Activated CD4-positive, alpha-beta T cell treated with anti-CD3 and anti-CD28 coated beads for 36 hours (primary cell): ENCODE measurements at regions not wholly inside any gene's neighbourhood (a gene's known extent, or its start where the extent isn't known, plus 50 kb on each side); places are given as distances from the start of the nearest gene placed in this dataset.

ENCODE experiments used
- ATAC-seq: fragments of 200-7000 bp; cut with Tn5 transposase; one replicate; pipeline ENCODE4 v1.10.0; 2021; ENCODE audit warnings: mild to moderate bottlenecking, moderate library complexity
- CTCF ChIA-PET: fragments of 350-600 bp; sonication (Branson Sonifier 250); formaldehyde crosslinking; loops from one replicate; lab custom pipeline; 2021; ENCODE audit warnings: antibody characterized with exemption; lab: Charles Lee
- POLR2A ChIA-PET: fragments of 350-600 bp; sonication (Branson Sonifier 250); formaldehyde crosslinking; loops from one replicate; lab custom pipeline; 2021; ENCODE audit warnings: antibody characterized with exemption, inconsistent platforms; lab: Charles Lee
- DNase-seq: peaks from one replicate; pipeline ENCODE4 v3.0.0-alpha.2; 2020
- H3K27ac Mint-ChIP-seq: one replicate; pipeline ENCODE4 v1.8.0; 2021; ENCODE audit warnings: mixed read lengths
- H3K27me3 Mint-ChIP-seq: one replicate; pipeline ENCODE4 v1.8.0; 2021; ENCODE audit warnings: mixed read lengths
- H3K36me3 Mint-ChIP-seq: one replicate; pipeline ENCODE4 v1.8.0; 2021; ENCODE audit warnings: low read depth, mixed read lengths
- H3K4me1 Mint-ChIP-seq: one replicate; pipeline ENCODE4 v1.8.0; 2021; ENCODE audit warnings: mixed read lengths
- H3K4me3 Mint-ChIP-seq: one replicate; pipeline ENCODE4 v1.8.0; 2021; ENCODE audit warnings: mild to moderate bottlenecking, moderate library complexity, mixed read lengths
- H3K9me3 Mint-ChIP-seq: one replicate; pipeline ENCODE4 v1.8.0; 2021; ENCODE audit warnings: low read depth, mixed read lengths
- intact Hi-C, 2 experiments: fragments of 100-400 bp; cut with DNase I in 1 of 2; cut with micrococcal nuclease in 1 of 2; formaldehyde crosslinking; loops; one replicate each; pipeline versions ENCODE4 v1.14.2 to v1.15.1; 2022 to 2024; cut with DNase I, micrococcal nuclease

- intact Hi-C loops: loop anchor here in 1 of 2 experiments (10.0 kb wide), 1 partner anchor 1851 kb away; no protein-coding TSS in a partner anchor
- no peaks in the 10 kb centered on the region for H3K9me3 Mint-ChIP-seq
- no peak overlapping the region for H3K4me3 Mint-ChIP-seq
- DNase-seq (no peak), ATAC-seq (no peak)
- H3K4me1 Mint-ChIP-seq: peaks cover 2% of the 10 kb centered on the region
- ChIA-PET CTCF (interaction anchor here (0.8 kb wide), 1 partner anchor 12 kb away, joined by 3 read pairs; no protein-coding TSS in a partner anchor), POLR2A (no interaction called here)
- H3K36me3 Mint-ChIP-seq: no peaks in the 10 kb centered on the region
- no peak overlapping the region for H3K27ac Mint-ChIP-seq
- H3K27me3 Mint-ChIP-seq: peaks cover 5% of the 10 kb centered on the region
Observed at GRCh38 chr3:66593978-66594377, 93.2 kb upstream of the LRIG1 start.

GRCh38 chr3:66597308-66597863 lies 96.6 kb upstream of the LRIG1 start:
- ChIA-PET POLR2A (no interaction called here), CTCF (interaction anchor here (0.6 kb wide), 1 partner anchor 187 kb away, joined by 3 read pairs; no protein-coding TSS in a partner anchor)
- ATAC-seq: no peak
- DNase-seq: no peak
- H3K27ac Mint-ChIP-seq: no peak overlapping the region
- H3K27me3 Mint-ChIP-seq: peaks cover 6% of the 10 kb centered on the region
- no peak overlapping the region for H3K4me3 Mint-ChIP-seq
- no peaks in the 10 kb centered on the region for H3K9me3 Mint-ChIP-seq
- H3K36me3 Mint-ChIP-seq: no peaks in the 10 kb centered on the region
- intact Hi-C loops: loop anchor here in 1 of 2 experiments (10.0 kb wide), 1 partner anchor 1847 kb away; no protein-coding TSS in a partner anchor
- H3K4me1 Mint-ChIP-seq: peaks cover 6% of the 10 kb centered on the region

- intact Hi-C loops: loop anchor here in 1 of 2 experiments (10.0 kb wide), 1 partner anchor 1847 kb away; no protein-coding TSS in a partner anchor
- H3K27me3 Mint-ChIP-seq: peaks cover 4% of the 10 kb centered on the region
- no peak for ATAC-seq
- DNase-seq: no peak
- no peak overlapping the region for H3K27ac Mint-ChIP-seq
- H3K36me3 Mint-ChIP-seq: no peaks in the 10 kb centered on the region
- CTCF ChIA-PET: no interaction called here
- no peaks in the 10 kb centered on the region for H3K9me3 Mint-ChIP-seq
- no peak overlapping the region for H3K4me3 Mint-ChIP-seq
- H3K4me1 Mint-ChIP-seq: peaks cover 14% of the 10 kb centered on the region
- POLR2A ChIA-PET: no interaction called here
Observed at GRCh38 chr3:66598168-66598567, 97.3 kb upstream of the LRIG1 start.

GRCh38 chr3:66602237-66602636 lies 101.4 kb upstream of the LRIG1 start:
- intact Hi-C loops: no loop called here
- CTCF ChIA-PET: no interaction called here
- Mint-ChIP-seq H3K9me3 (no peaks in the 10 kb centered on the region), H3K4me3 (no peak overlapping the region), H3K4me1 (peaks cover 23% of the 10 kb centered on the region), H3K27ac (no peak overlapping the region), H3K27me3 (peaks cover 3% of the 10 kb centered on the region), H3K36me3 (no peaks in the 10 kb centered on the region)
- DNase-seq (no peak), ATAC-seq (no peak)
- POLR2A ChIA-PET: no interaction called here

GRCh38 chr3:66602691-66603090 lies 101.9 kb upstream of the LRIG1 start:
- Mint-ChIP-seq H3K27me3 (peaks cover 3% of the 10 kb centered on the region), H3K9me3 (no peaks in the 10 kb centered on the region), H3K27ac (no peak overlapping the region), H3K4me3 (no peak overlapping the region), H3K4me1 (peaks cover 23% of the 10 kb centered on the region), H3K36me3 (no peaks in the 10 kb centered on the region)
- intact Hi-C loops: no loop called here
- ChIA-PET POLR2A (no interaction called here), CTCF (no interaction called here)
- no peak for ATAC-seq
- no peak for DNase-seq

- ATAC-seq (no peak), DNase-seq (no peak)
- POLR2A ChIA-PET: no interaction called here
- Mint-ChIP-seq H3K27ac (no peak overlapping the region), H3K9me3 (no peaks in the 10 kb centered on the region), H3K36me3 (no peaks in the 10 kb centered on the region), H3K27me3 (peaks cover 3% of the 10 kb centered on the region), H3K4me3 (no peak overlapping the region), H3K4me1 (peaks cover 23% of the 10 kb centered on the region)
- intact Hi-C loops: no loop called here
- CTCF ChIA-PET: no interaction called here
Observed at GRCh38 chr3:66603151-66603611, 102.4 kb upstream of the LRIG1 start.

- Mint-ChIP-seq H3K9me3 (no peaks in the 10 kb centered on the region), H3K4me3 (no peak overlapping the region), H3K36me3 (no peaks in the 10 kb centered on the region), H3K4me1 (peaks cover 23% of the 10 kb centered on the region), H3K27me3 (peaks cover 3% of the 10 kb centered on the region), H3K27ac (no peak overlapping the region)
- DNase-seq (no peak), ATAC-seq (no peak)
- intact Hi-C loops: no loop called here
- CTCF ChIA-PET: no interaction called here
- POLR2A ChIA-PET: no interaction called here
Observed at GRCh38 chr3:66604481-66604880, 103.7 kb upstream of the LRIG1 start.

GRCh38 chr3:66606126-66606525 lies 105.3 kb upstream of the LRIG1 start:
- ChIA-PET POLR2A (no interaction called here), CTCF (interaction anchor here (0.7 to 1.4 kb wide), 2 partner anchors 11 to 13 kb away, joined by 3 to 4 read pairs; no protein-coding TSS in a partner anchor)
- DNase-seq: no peak
- ATAC-seq: no peak
- Mint-ChIP-seq H3K27ac (no peak overlapping the region), H3K9me3 (no peaks in the 10 kb centered on the region), H3K4me3 (no peak overlapping the region), H3K4me1 (peaks cover 23% of the 10 kb centered on the region), H3K36me3 (no peaks in the 10 kb centered on the region), H3K27me3 (peaks cover 3% of the 10 kb centered on the region)
- intact Hi-C loops: no loop called here

- ChIA-PET POLR2A (no interaction called here), CTCF (no interaction called here)
- Mint-ChIP-seq H3K27ac (no peak overlapping the region), H3K27me3 (peaks cover 3% of the 10 kb centered on the region), H3K36me3 (no peaks in the 10 kb centered on the region), H3K4me1 (peaks cover 23% of the 10 kb centered on the region), H3K4me3 (no peak overlapping the region), H3K9me3 (no peaks in the 10 kb centered on the region)
- ATAC-seq (no peak), DNase-seq (no peak)
- intact Hi-C loops: no loop called here
Observed at GRCh38 chr3:66606868-66607267, 106.0 kb upstream of the LRIG1 start.

- Mint-ChIP-seq H3K27me3 (no peaks in the 10 kb centered on the region), H3K4me3 (no peak overlapping the region), H3K36me3 (no peaks in the 10 kb centered on the region), H3K4me1 (peaks cover 1% of the 10 kb centered on the region), H3K27ac (no peak overlapping the region), H3K9me3 (no peaks in the 10 kb centered on the region)
- CTCF ChIA-PET: interaction anchor here (0.6 kb wide), 1 partner anchor 577 kb away, joined by 5 read pairs; no protein-coding TSS in a partner anchor
- intact Hi-C loops: no loop called here
- ATAC-seq (no peak), DNase-seq (no peak)
- POLR2A ChIA-PET: no interaction called here
Observed at GRCh38 chr3:66609660-66610561, 109.1 kb upstream of the LRIG1 start.

GRCh38 chr3:66610562-66610909 lies 109.7 kb upstream of the LRIG1 start:
- intact Hi-C loops: no loop called here
- no peak for ATAC-seq

More at GRCh38 chr3:66610562-66610909, 109.7 kb upstream of the LRIG1 start:
- Mint-ChIP-seq H3K4me3 (no peak overlapping the region), H3K4me1 (peaks cover 4% of the 10 kb centered on the region), H3K27ac (no peak overlapping the region), H3K9me3 (no peaks in the 10 kb centered on the region), H3K36me3 (no peaks in the 10 kb centered on the region), H3K27me3 (no peaks in the 10 kb centered on the region)
- no peak for DNase-seq
- ChIA-PET POLR2A (no interaction called here), CTCF (no interaction called here)
